IMR-90 (cell line): ENCODE measurements at regions not wholly inside any gene's neighbourhood (a gene's known extent, or its start where the extent isn't known, plus 50 kb on each side); places are given as distances from the start of the nearest gene placed in this dataset.

ENCODE experiments used
- ATAC-seq: fragments of 200-7000 bp; cut with Tn5 transposase; 2 replicates; pipeline ENCODE4 v1.9.1; 2020; ENCODE audit warnings: low read depth, mild to moderate bottlenecking, moderate library complexity
- BruUV-seq: library from RNA; stranded (reverse); fragments of 400-500 nt; replicated peaks from 2 replicates; lab custom pipeline; 2021; lab: Mats Ljungman, UMichigan
- CTCF ChIA-PET: fragments of 300-600 bp; formaldehyde crosslinking; extraction: SDS; loops from one replicate; lab custom pipeline; 2021; ENCODE audit warnings: antibody characterized with exemption; lab: Yijun Ruan, JAX
- POLR2A ChIA-PET: fragments of 300-600 bp; sonication (Branson Sonifier 250); formaldehyde crosslinking; loops from one replicate; lab custom pipeline; 2022; ENCODE audit warnings: antibody characterized with exemption; ENCODE audit not compliant: unreplicated experiment; lab: Charles Lee
- DNase-seq: peaks from one replicate; pipeline ENCODE4 v3.0.0; 2013
- H2AFZ ChIP-seq: replicated peaks from 2 replicates; pipeline ENCODE3; 2013; ENCODE audit warnings: low read length, mild to moderate bottlenecking; ENCODE audit not compliant: poor library complexity
- H2AK5ac ChIP-seq: 2 replicates; pipeline ENCODE4 v1.6.1; 2013; ENCODE audit warnings: low read depth, low read length, inconsistent platforms
- H2AK9ac ChIP-seq: replicated peaks from 2 replicates; pipeline ENCODE3; 2013; ENCODE audit warnings: mild to moderate bottlenecking, low read depth, low read length, moderate library complexity; ENCODE audit not compliant: poor library complexity
- H2BK120ac ChIP-seq: 2 replicates; pipeline ENCODE4 v1.6.1; 2013; ENCODE audit warnings: low read depth, low read length, inconsistent platforms
- H2BK15ac ChIP-seq: 3 replicates; pipeline ENCODE4 v1.6.1; 2013; ENCODE audit warnings: low read depth, low read length, inconsistent platforms
- H2BK20ac ChIP-seq: 2 replicates; pipeline ENCODE4 v1.6.1; 2013; ENCODE audit warnings: low read depth, mild to moderate bottlenecking, inconsistent platforms, low read length, moderate library complexity
- H2BK5ac ChIP-seq: 2 replicates; pipeline ENCODE4 v1.6.1; 2013; ENCODE audit warnings: mild to moderate bottlenecking, low read depth, low read length, inconsistent platforms; ENCODE audit not compliant: poor library complexity, severe bottlenecking
- H3K14ac ChIP-seq: replicated peaks from 2 replicates; pipeline ENCODE4 v1.6.1; 2013; ENCODE audit warnings: low read depth, low read length, inconsistent platforms
- H3K18ac ChIP-seq: 2 replicates; pipeline ENCODE4 v1.6.1; 2013; ENCODE audit warnings: low read depth, low read length, control low read depth
- H3K23ac ChIP-seq: 2 replicates; pipeline ENCODE4 v1.6.1; 2013; ENCODE audit warnings: low read depth, low read length, inconsistent platforms
- H3K27ac ChIP-seq: 2 replicates; pipeline ENCODE4 v1.5.1; 2013; ENCODE audit warnings: mild to moderate bottlenecking, control low read depth, low read length; ENCODE audit not compliant: insufficient read depth
- H3K27me3 ChIP-seq: 2 replicates; pipeline ENCODE4 v1.6.1; 2013; ENCODE audit warnings: low read length; ENCODE audit not compliant: control insufficient read depth, insufficient read depth
- H3K36me3 ChIP-seq: 2 replicates; pipeline ENCODE4 v1.6.1; 2013; ENCODE audit warnings: low read length, mixed read lengths; ENCODE audit not compliant: control insufficient read depth, insufficient read depth
- H3K4ac ChIP-seq: 2 replicates; pipeline ENCODE4 v1.6.1; 2013; ENCODE audit warnings: low read depth, low read length, inconsistent platforms
- H3K4me1 ChIP-seq: 2 replicates; pipeline ENCODE4 v1.6.1; 2013; ENCODE audit warnings: low read length, mixed read lengths; ENCODE audit not compliant: control insufficient read depth, insufficient read depth
- H3K4me2 ChIP-seq: 2 replicates; pipeline ENCODE4 v1.6.1; 2013; ENCODE audit warnings: low read depth, mild to moderate bottlenecking, control low read depth, low read length, moderate library complexity
- H3K4me3 ChIP-seq: 2 replicates; pipeline ENCODE4 v1.5.1; 2013; ENCODE audit warnings: low read depth, mild to moderate bottlenecking, control low read depth, low read length, moderate library complexity; ENCODE audit not compliant: insufficient read depth
- H3K56ac ChIP-seq: 2 replicates; pipeline ENCODE4 v1.6.1; 2013; ENCODE audit warnings: low read length, inconsistent platforms; ENCODE audit not compliant: insufficient read depth; ENCODE audit errors: extremely low read depth
- H3K79me1 ChIP-seq, 2 experiments: 2 replicates each; pipeline ENCODE4 v1.6.1; 2013; ENCODE audit warnings: low read length in 2 of 2, inconsistent platforms in 1 of 2, low read depth in 1 of 2
- H3K9ac ChIP-seq: 2 replicates; pipeline ENCODE4 v1.6.1; 2013; ENCODE audit warnings: low read depth, low read length, control low read depth
- H3K9me1 ChIP-seq: 2 replicates; pipeline ENCODE4 v1.6.1; 2013; ENCODE audit warnings: low read length, inconsistent platforms; ENCODE audit not compliant: insufficient read depth
- H3K9me3 ChIP-seq: 2 replicates; pipeline ENCODE4 v1.6.1; 2013; ENCODE audit warnings: low read length; ENCODE audit not compliant: control insufficient read depth, insufficient read depth
- H4K20me1 ChIP-seq: 2 replicates; pipeline ENCODE4 v1.6.1; 2013; ENCODE audit warnings: low read length, inconsistent platforms; ENCODE audit not compliant: insufficient read depth
- H4K5ac ChIP-seq: 2 replicates; pipeline ENCODE4 v1.6.1; 2013; ENCODE audit warnings: mild to moderate bottlenecking, low read depth, low read length, control low read depth
- H4K8ac ChIP-seq, 2 experiments: 2 replicates each; pipeline ENCODE4 v1.6.1; 2013; ENCODE audit warnings: low read depth in 2 of 2, low read length in 2 of 2, control low read depth in 1 of 2, inconsistent platforms in 1 of 2
- H4K91ac ChIP-seq: 2 replicates; pipeline ENCODE4 v1.6.1; 2013; ENCODE audit warnings: low read depth, low read length, inconsistent platforms; ENCODE audit not compliant: insufficient read depth
- FOS ChIP-seq: fragments of 150-350 bp; IDR thresholded peaks from 2 replicates; pipeline ENCODE4 v1.6.1; 2016; ENCODE audit warnings: low read depth, low read length
- RCOR1 ChIP-seq: IDR thresholded peaks from 2 replicates; pipeline ENCODE4 v1.6.1; 2012; ENCODE audit warnings: mild to moderate bottlenecking, low read length, improper control_type of control experiment; ENCODE audit not compliant: insufficient replicate concordance
- RFX5 ChIP-seq: IDR thresholded peaks from 2 replicates; pipeline ENCODE4 v1.8.0; 2012; ENCODE audit warnings: low read depth, mild to moderate bottlenecking, low read length, moderate library complexity
- WGBS, 2 experiments: methylation state at CpG; one replicate each; pipeline versions ENCODE4 v1.1.5 to v1.1.7; 2013; ENCODE audit warnings: missing lambda C conversion rate in 2 of 2; ENCODE audit not compliant: insufficient read length in 1 of 2; ENCODE audit errors: extremely low coverage in 2 of 2; 5-methylcytosine and 5-hydroxymethylcytosine counted together
- dilution Hi-C: fragments of 300-500 bp; cut with HindIII; formaldehyde crosslinking; loops from one replicate; pipeline ENCODE4 v1.14.3; 2018; ENCODE audit warnings: low sequenced_read_pairs; ENCODE audit not compliant: unreplicated experiment
- in situ Hi-C: fragments of 300-500 bp; cut with MboI; formaldehyde crosslinking; loops from 3 replicates; pipeline ENCODE4 v1.14.3; 2019; ENCODE audit warnings: low sequenced_read_pairs, inconsistent platforms, mixed read lengths
- intact Hi-C: fragments of 100-400 bp; cut with micrococcal nuclease; formaldehyde crosslinking; loops from 2 replicates; pipeline ENCODE4 v1.10.0; 2022

DNA sequence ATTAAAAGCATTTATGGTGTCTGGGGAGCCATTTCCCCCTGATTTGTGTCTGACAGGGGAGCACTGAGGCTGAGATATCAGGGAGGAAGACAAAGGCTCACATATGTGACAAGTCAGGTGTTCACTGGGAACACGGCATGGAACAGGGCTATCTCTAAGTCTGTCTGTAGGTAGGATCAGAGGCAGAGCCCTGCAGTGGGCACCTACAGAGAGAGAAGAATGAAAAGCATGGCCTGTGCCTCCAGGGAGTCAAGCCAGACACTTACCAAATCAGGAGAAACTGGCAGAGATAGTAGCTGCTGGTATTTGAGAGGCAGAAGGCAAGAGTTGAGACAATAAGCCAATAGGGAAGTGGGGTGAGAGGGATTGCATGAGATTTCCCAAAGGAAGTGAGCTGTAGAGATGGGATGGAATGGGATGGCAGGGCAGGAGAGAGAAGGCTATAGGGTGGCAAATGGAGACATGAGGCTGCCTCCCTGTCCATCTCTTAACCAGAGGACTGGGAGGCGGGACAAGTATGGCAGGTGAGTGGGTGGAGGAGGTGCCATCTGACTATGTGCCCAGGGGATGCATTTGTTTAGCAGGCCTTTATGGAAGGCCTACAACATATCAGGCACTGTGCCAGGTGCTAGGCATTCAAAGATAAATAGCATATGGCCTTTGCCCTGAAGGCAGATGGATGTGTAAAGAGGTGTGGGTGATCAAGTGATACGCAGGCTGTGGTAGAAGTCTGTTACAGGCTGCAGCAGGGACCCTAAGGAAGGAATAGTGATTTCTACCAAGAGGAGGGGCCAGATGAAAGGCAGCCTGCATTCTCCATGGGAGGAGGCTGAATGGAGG is 136.2 kb upstream of the IPO9 start (continued):
- no peak for TF ChIP-seq FOS
- no peak for TF ChIP-seq RFX5

DNA sequence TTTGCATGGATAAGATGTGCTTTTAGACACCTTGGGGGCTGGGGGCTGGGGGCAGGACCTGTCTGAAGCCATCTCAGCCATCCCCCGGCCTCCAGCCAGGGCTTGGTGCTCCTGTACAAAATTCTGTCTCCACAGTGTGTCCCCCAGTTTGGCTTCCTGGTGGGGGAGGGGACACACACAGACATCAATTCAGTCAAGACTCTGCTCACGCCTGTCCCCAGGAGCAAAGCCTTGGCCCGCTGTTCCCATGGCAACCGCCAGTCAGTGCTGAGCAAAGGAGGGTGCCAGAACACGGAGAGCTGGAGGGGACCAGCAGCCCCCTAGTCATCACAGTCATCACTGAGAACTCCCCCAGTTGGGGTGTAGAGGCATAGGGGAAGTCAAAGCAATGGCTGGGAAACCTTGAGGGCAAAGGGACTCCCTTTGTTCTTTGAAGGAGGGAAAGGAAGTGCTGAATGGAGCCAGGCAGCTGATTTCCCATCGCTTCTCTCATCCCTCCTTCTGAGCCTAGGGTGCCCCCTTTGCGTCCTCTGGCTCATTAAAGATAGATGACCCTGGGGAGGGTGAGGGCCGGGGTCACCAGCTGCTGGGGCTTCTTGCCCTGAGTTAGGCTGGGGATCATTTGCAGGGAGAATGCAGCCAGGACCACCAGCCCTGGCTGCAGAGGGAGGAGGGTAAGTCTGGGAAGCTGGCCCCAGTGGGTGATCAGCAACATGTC is 134.9 kb upstream of the IPO9 start:
- Histone ChIP-seq H3K4me1 (peaks cover 37% of the 10 kb centered on the region), H3K18ac (no peak overlapping the region), H4K20me1 (peaks cover 92% of the 10 kb centered on the region), H2BK20ac (no peak overlapping the region; the same call in 1 of the 2 replicates), H2BK120ac (no peak overlapping the region), H3K27me3 (no peaks in the 10 kb centered on the region), H3K27ac (no peak overlapping the region), H4K91ac (0 out of 2 replicates have a peak overlapping the region, but pooled peaks have one; percentile 6), H2BK5ac (no peak overlapping the region), H2AK9ac (peak overlapping the region; percentile 34), H3K4ac (peak overlapping the region; percentile 4; the same call in 1 of the 2 replicates), H3K4me2 (no peak overlapping the region), H3K36me3 (no peaks in the 10 kb centered on the region; the same call in 1 of the 2 replicates), H3K9ac (no peak overlapping the region), H2BK15ac (no peak overlapping the region), H3K4me3 (no peak overlapping the region), H3K23ac (peak overlapping the region; percentile 43; the same call in 1 of the 2 replicates), H3K14ac (no peak overlapping the region; the same call in 1 of the 2 replicates), H4K8ac (no peak overlapping the region), H3K79me1 (peaks cover 55 to 91% of the 10 kb centered on the region in 2 experiments), H2AK5ac (0 out of 2 replicates have a peak overlapping the region, but pooled peaks have one; percentile 28), H3K9me1 (peaks cover 61% of the 10 kb centered on the region), H3K56ac (no peak overlapping the region), H3K9me3 (no peaks in the 10 kb centered on the region), H4K5ac (no peak overlapping the region), H2AFZ (peak overlapping the region; percentile 60)
- intact Hi-C loops (no loop called here), in situ Hi-C loops (no loop called here), dilution Hi-C loops (no loop called here)
- CTCF ChIA-PET: no interaction called here
- ATAC-seq (no peak), DNase-seq (no peak)
- BruUV-seq: no TSS peak
- TF ChIP-seq RCOR1: no peak
- WGBS, 2 experiments: 100% methylated on average over 1 of the region's 8 CpGs; no CpG with 5 or more reads in 1 of the 2 experiments
- POLR2A ChIA-PET: no interaction called here
